Ishikawa (cell line): ENCODE measurements at regions not wholly inside any gene's neighbourhood (a gene's known extent, or its start where the extent isn't known, plus 50 kb on each side); places are given as distances from the start of the nearest gene placed in this dataset.

Source experiments
- CEBPB ChIP-seq: IDR thresholded peaks from 2 replicates; pipeline ENCODE4 v1.6.1; 2012
- CREB1 ChIP-seq: IDR thresholded peaks from 2 replicates; pipeline ENCODE4 v1.6.1; 2012; ENCODE audit warnings: low read depth
- EGR1 ChIP-seq: IDR thresholded peaks from 2 replicates; pipeline ENCODE4 v1.6.1; 2012
- EP300 ChIP-seq: IDR thresholded peaks from 2 replicates; pipeline ENCODE4 v1.6.1; 2012; ENCODE audit warnings: borderline replicate concordance
- FOXM1 ChIP-seq: IDR thresholded peaks from 2 replicates; pipeline ENCODE4 v1.6.1; 2012; ENCODE audit warnings: low read depth, borderline replicate concordance
- NFIC ChIP-seq: IDR thresholded peaks from 2 replicates; pipeline ENCODE4 v1.6.1; 2012
- RAD21 ChIP-seq: IDR thresholded peaks from 2 replicates; pipeline ENCODE4 v1.6.1; 2012; ENCODE audit warnings: low read depth
- TAF1 ChIP-seq: IDR thresholded peaks from 2 replicates; pipeline ENCODE4 v1.6.1; 2012; ENCODE audit warnings: low read depth, mild to moderate bottlenecking
- TCF12 ChIP-seq: IDR thresholded peaks from 2 replicates; pipeline ENCODE4 v1.6.1; 2012; ENCODE audit warnings: low read depth
- TEAD4 ChIP-seq: IDR thresholded peaks from 2 replicates; pipeline ENCODE4 v1.6.1; 2012
- YY1 ChIP-seq: IDR thresholded peaks from 2 replicates; pipeline ENCODE4 v1.6.1; 2012; ENCODE audit warnings: low read depth
- ZBTB7A ChIP-seq: IDR thresholded peaks from 2 replicates; pipeline ENCODE4 v1.6.1; 2012; ENCODE audit warnings: low read depth
- TF ChIP-seq, protein P1 (sequence below): IDR thresholded peaks from 2 replicates; pipeline ENCODE4 v1.6.1; 2012
- TF ChIP-seq, protein P2 (sequence below): IDR thresholded peaks from 2 replicates; pipeline ENCODE4 v1.6.1; 2012
- TF ChIP-seq, protein P3 (sequence below): IDR thresholded peaks from 2 replicates; pipeline ENCODE4 v1.6.1; 2012; ENCODE audit warnings: low read depth, mild to moderate bottlenecking

DNA sequence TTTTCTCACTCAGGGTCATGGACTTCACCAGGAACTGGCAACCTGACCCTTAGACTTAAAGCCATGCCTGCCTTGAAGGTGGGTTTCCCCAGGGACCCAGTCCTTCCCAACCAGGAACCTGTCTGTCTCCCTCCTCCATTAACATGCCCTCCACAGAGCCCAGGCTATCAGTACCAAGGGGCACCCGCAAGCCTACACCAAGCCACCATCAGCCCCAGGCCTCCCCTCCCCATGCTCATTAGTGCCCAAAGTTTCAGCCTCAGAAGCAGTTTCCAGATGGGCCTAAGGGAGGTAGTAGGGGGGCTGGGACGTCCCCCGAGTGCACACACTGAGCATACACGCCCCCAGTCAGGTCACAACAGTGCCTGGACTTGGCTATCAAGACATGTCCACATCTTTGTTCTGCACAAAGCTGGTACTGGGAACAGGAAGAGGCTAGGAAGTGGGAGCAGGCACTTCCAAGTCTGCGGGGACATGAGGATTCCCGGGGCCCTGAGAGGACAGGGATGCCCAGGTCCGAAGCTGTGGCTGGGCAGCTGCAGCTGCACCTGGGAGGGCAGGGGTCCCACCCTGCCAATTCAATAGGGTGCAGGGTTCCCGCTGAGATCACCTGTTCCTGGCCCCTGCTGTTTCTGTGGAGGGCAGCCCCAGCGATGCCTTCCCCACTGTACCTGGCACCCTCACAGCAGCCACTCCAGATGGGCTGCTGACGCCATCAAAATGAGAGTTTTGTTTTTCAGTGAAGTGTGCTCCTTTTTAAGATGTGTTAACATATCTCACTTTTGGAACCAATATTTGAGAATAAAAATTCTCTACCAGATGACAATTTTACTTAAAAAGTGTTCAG lies 731.4 kb downstream of the NR4A2 start:
- TF ChIP-seq, protein P1, sequence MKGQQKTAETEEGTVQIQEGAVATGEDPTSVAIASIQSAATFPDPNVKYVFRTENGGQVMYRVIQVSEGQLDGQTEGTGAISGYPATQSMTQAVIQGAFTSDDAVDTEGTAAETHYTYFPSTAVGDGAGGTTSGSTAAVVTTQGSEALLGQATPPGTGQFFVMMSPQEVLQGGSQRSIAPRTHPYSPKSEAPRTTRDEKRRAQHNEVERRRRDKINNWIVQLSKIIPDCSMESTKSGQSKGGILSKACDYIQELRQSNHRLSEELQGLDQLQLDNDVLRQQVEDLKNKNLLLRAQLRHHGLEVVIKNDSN: no peak

DNA sequence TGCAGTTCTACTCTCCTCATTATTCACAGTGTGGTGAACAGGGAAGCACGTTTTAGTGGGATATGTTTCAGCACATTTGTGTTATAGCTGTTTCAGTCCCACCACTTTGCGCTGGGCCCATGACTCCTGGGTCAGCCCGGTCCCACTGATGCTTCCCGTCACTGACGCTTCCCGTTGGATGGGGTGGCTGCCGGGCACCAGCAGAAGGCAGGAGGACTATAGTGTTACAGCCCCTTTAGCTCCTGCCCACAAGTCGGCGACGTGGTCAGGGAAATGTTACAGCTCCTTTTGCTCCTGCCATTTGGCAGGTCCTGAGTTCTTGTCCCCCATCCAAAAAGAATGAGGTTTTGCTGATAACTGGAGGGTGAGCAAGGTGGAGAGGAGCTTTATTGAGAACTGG lies 732.2 kb downstream of the NR4A2 start:
- TF ChIP-seq YY1 (no peak), EP300 (no peak)

DNA sequence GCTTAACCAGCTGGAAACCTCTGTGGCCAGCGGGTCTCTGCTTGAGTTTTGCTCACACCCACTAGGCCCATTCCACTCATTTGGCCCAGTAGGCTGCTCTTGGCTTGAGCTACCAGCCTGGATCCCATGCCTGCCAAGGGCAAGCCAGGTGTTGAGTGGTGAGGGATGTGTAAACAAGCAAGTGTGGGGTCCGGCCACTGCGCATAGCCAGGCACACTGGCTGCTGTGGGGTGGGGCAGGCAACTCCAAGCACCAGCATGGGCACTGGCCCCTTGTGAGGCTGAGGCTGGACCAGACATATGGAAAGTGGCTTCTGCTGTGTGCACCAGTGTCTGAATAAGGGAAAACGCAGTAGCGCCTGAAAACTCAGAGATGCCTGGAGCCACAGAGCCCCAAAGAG lies 732.7 kb downstream of the NR4A2 start:
- TF ChIP-seq CEBPB (no peak), FOXM1 (no peak)
- TF ChIP-seq, protein P2, sequence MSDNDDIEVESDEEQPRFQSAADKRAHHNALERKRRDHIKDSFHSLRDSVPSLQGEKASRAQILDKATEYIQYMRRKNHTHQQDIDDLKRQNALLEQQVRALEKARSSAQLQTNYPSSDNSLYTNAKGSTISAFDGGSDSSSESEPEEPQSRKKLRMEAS: no peak

DNA sequence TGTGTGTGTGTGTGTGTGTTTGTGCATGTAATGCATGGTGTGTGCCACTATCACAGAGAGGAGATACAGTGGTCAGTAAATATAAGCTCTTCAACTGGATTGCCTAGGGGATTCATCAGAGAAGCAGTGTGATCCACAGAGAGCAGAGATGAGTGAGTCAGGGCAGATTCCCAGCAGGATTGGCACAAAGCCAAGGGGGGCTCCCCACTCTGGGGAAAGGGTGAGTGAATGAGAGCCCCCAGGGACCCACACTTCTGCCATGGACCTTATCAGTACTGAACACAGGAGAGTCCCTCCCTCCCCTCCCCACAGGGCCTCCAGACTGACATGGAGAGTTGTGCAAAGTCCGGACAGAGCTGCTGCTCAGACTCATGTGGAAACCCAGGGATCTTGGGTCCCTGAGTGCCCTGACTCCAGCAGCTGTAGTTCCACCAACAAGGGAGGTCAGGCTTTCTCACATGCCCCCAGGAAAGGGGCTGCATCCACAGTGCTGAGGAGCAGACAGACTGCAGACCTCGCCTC lies 748.8 kb downstream of the NR4A2 start:
- TF ChIP-seq RAD21 (no peak), FOXM1 (no peak), TCF12 (no peak), TEAD4 (no peak), NFIC (no peak), EGR1 (no peak), TAF1 (no peak), CREB1 (no peak)
- TF ChIP-seq, protein P1: no peak
- TF ChIP-seq, protein P3, sequence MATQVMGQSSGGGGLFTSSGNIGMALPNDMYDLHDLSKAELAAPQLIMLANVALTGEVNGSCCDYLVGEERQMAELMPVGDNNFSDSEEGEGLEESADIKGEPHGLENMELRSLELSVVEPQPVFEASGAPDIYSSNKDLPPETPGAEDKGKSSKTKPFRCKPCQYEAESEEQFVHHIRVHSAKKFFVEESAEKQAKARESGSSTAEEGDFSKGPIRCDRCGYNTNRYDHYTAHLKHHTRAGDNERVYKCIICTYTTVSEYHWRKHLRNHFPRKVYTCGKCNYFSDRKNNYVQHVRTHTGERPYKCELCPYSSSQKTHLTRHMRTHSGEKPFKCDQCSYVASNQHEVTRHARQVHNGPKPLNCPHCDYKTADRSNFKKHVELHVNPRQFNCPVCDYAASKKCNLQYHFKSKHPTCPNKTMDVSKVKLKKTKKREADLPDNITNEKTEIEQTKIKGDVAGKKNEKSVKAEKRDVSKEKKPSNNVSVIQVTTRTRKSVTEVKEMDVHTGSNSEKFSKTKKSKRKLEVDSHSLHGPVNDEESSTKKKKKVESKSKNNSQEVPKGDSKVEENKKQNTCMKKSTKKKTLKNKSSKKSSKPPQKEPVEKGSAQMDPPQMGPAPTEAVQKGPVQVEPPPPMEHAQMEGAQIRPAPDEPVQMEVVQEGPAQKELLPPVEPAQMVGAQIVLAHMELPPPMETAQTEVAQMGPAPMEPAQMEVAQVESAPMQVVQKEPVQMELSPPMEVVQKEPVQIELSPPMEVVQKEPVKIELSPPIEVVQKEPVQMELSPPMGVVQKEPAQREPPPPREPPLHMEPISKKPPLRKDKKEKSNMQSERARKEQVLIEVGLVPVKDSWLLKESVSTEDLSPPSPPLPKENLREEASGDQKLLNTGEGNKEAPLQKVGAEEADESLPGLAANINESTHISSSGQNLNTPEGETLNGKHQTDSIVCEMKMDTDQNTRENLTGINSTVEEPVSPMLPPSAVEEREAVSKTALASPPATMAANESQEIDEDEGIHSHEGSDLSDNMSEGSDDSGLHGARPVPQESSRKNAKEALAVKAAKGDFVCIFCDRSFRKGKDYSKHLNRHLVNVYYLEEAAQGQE: no peak

DNA sequence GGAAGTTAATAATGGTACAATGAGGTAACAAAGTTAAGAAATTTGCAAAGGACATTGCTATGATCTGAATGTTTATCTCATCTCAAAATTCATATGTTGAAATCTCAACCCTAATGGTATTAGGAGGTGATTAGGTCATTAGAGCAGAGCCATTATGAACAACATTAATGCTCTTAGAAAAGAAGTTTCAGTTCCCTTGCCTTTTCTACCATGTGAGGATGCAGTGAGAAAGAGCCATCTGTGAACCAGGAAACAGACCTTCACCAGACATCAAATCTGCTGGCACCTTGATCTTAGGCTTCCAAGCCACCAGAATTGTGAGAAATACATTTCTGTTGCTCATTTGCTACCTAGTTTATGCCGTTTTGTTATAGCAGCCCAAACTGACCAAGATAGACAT lies 757.6 kb downstream of the NR4A2 start:
- TF ChIP-seq YY1 (no peak), TAF1 (no peak), TEAD4 (no peak), FOXM1 (no peak)

DNA sequence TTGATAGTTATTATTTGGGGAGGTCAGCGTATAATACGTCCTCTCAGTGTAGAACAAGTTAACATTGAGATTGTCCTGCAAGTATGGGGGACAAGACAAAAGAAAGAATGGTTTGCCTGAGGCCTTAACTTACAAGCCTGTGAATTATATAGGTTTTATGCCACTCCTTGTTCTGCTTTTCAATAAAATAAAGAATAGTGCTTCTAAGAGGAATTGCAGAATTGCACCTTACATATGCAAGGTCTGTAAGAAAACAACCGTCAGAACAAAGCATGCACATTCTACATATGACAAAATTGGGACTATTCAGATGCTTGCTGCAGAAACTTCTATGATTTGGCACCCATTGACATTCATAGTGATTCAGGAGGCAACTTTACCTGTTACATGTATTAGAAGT lies 785.0 kb downstream of the NR4A2 start:
- TF ChIP-seq, protein P3: no peak
- TF ChIP-seq ZBTB7A (no peak), EGR1 (no peak), CREB1 (no peak), EP300 (no peak), FOXM1 (no peak), NFIC (no peak), YY1 (no peak)
- TF ChIP-seq, protein P1: no peak
- TF ChIP-seq, protein P2: no peak
